GM20431 (cell line): ENCODE measurements at regions not wholly inside any gene's neighbourhood (a gene's known extent, or its start where the extent isn't known, plus 50 kb on each side); places are given as distances from the start of the nearest gene placed in this dataset.
"Not testable (repeated sequence)": the region's sequence is repeated elsewhere in the genome, so short reads cannot be mapped to it uniquely, and the experiment has no call there.

ENCODE experiments used
- in situ Hi-C: fragments of 300-500 bp; cut with MseI, MboI; formaldehyde crosslinking; loops from one replicate; pipeline ENCODE4 v1.15.0; 2020; ENCODE audit warnings: low sequenced_read_pairs; ENCODE audit not compliant: unreplicated experiment

- in situ Hi-C loops: no loop called here
Measured at GRCh38 chr5:125654392-125654791, 768.8 kb upstream of the GRAMD2B start.

- in situ Hi-C loops: no loop called here
Measured at GRCh38 chr5:125655156-125655555, 768.1 kb upstream of the GRAMD2B start.

GRCh38 chr5:125657936-125658335, 765.3 kb upstream of the GRAMD2B start:
- in situ Hi-C loops: no loop called here

- in situ Hi-C loops: no loop called here
Measured at GRCh38 chr5:125659316-125660023, 763.7 kb upstream of the GRAMD2B start.

- in situ Hi-C loops: no loop called here
Measured at GRCh38 chr5:125660231-125660895, 762.8 kb upstream of the GRAMD2B start.

DNA sequence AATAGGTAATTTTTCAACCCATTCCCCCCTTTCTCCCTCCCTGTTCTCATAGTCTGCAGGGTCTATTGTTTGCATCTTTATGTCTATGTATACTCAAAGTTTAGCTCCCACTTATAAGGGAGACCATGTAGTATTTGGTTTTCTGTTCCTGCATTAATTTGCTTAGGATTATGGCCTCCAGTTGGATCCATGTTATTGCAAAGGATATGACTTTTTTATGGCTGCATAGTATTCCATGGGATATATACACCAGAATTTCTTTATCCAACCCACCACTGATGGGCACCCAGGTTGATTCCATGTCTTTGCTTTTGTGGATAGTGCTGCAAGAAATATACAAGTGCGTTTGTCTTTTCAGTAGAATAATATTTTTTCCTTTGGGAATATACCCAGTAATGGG, 761.6 kb upstream of the GRAMD2B start:
- in situ Hi-C loops: no loop called here

DNA sequence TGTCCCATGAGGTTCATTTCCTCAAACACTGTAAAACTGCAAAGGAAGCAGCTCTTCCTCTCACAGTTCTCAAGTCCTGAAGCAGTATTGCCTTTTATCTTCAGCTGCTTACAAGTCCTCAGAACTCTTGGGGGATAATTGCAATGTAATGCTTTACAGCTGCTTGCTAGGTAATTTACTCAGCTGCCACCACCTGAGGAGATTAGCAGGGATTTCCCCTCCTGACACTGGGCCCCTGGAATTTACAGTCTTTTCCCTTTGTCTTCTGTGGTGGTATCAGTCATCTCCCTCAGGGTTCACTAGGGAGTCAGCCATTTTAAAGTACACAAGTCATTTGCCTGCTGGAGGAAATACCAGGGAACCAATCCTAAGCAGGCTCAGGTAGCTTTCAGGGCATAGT, 754.3 kb upstream of the GRAMD2B start:
- in situ Hi-C loops: no loop called here

DNA sequence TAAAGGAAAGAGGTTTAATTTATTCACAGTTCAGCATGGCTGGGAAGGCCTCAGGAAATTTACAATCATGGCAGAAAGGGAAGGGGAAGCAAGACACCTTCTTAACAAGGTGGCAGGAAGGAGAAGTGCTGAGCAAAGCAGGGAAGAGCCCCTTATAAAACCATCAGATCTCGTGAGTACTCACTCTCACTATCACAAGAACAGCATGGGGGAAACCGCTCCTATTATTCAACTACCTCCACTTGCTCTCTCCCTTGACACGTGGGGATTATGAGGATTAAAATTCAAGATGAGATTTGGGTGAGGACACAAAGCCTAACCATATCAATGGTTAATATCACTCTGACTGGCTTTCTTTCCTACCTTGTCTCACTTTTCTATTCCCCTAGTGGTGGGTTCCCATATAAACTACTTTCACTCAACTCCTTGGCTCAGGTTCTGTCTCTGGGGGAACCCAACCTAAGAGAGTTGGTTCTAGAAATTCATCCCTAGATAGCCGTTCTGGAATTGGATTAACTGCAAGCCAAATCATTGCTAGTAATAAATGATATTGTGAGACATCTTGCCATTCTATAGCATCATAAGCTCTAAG, 749.8 kb upstream of the GRAMD2B start:
- in situ Hi-C loops: no loop called here

- in situ Hi-C loops: no loop called here
Measured at GRCh38 chr5:125679522-125679921, 743.7 kb upstream of the GRAMD2B start.

DNA sequence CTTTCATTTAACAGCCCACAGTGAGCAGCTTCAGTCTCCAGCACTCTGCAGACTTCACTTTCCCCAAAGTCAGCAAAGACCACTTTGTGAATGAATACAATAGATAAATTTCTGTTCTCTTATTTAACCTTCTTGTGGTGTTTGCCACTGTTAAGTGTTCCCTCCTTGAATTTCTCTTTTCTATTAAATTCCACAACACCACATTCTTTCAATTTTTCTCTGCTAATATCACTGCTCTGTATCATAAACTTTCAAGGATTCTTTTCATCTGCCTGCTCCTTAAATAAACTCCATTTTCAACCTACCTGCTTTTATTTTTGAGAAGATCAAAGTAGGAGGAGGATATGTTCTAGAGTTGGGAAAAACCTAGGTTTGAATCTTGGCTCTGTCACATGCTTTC, 739.5 kb upstream of the GRAMD2B start:
- in situ Hi-C loops: no loop called here

DNA sequence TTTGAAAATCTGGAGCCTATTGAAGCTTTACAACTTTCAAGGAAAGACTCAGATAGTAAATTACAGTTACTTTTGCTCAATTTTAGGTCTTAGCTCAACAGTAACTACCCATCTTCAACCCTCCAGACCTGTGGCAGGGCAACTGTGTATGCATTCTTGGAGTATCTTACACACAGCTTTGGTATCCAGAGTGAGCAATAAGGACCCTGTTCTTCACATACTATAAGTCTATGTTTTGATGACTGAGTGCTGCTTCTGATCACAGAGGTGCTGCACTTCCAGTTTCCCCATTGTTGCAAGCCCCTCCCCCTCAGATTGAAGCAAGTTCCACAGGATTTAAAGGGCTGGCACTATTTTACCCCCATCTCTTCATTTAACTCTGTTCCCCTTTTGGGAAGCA, 737.4 kb upstream of the GRAMD2B start:
- in situ Hi-C loops: no loop called here

- in situ Hi-C loops: not testable (repeated sequence)
Measured at GRCh38 chr5:125691738-125692530, 731.3 kb upstream of the GRAMD2B start.

DNA sequence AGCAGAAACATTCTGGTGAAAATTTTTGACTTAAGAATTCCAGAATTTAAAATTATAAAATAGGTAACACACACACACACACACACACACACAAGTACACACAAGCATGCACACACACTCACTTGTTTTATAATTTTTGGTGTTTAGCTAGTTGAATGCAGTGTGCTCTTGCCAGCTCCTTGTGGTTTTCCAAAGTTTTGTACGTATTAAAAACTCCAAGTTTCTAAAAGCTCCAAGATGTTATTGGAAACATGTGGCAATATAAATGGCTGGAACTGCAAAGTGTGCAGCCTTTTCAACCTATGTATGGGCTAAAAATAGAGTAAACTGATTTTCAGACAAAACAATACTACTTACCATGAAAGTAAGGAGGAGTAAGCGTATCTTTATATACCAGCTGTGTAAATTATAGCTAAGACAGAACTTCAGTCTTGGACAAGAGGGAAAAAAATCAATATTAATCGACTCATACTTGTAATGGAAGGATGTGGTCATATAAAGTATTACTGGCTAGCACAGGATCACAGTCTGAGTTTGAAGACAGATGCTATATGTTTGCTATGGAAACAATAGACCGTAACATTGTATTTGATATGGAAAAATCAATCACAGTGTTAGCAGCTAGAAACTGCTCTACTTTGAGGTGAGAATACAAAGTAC, 727.1 kb upstream of the GRAMD2B start:
- in situ Hi-C loops: no loop called here

- in situ Hi-C loops: no loop called here
Measured at GRCh38 chr5:125696762-125697161, 726.4 kb upstream of the GRAMD2B start.

- in situ Hi-C loops: no loop called here
Measured at GRCh38 chr5:125698420-125698819, 724.8 kb upstream of the GRAMD2B start.

GRCh38 chr5:125699860-125700259, 723.3 kb upstream of the GRAMD2B start:
- in situ Hi-C loops: no loop called here

- in situ Hi-C loops: no loop called here
Measured at GRCh38 chr5:125700380-125700861, 722.8 kb upstream of the GRAMD2B start.

GRCh38 chr5:125703616-125704015, 719.6 kb upstream of the GRAMD2B start:
- in situ Hi-C loops: no loop called here

DNA sequence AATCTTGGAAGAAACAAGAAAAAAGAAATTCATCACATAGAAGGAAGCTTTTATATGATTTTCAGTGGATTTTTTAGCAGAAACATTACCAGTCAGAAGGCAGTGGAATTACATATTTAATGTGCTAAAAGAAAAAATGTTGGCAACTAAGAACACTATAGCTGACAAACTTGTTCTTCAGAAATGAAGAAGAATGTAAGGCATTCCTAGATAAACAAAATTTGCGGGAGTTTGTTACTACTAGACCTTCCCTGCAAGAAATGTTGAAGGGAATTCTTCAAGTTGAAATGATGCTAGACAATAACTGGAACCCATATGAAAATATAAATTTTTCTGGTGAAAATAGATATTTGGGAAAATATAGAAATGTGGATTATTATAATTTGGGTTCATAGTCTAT, 718.3 kb upstream of the GRAMD2B start:
- in situ Hi-C loops: no loop called here

DNA sequence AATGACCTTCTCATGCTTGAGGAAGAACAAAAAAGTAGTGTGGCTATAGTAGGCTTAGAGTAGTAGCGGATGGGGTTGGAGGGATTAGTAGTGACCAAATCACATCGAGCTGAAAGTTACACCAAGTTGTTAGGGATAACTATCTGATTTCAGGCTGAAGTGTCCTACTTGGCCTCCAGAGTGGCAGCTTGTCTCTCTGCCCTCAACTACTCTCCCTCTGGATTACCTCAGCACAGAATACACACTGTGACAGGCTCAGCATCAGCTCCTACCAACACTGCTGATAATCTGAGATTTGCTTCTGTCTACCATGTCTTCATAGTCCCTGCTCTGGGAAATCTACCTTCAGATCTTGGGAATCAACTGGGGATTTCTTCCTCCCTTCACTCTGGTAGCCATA, 714.6 kb upstream of the GRAMD2B start:
- in situ Hi-C loops: no loop called here
